Kidney (tissue), 13 donors: ENCODE measurements at regions not wholly inside any gene's neighbourhood (a gene's known extent, or its start where the extent isn't known, plus 50 kb on each side); places are given as distances from the start of the nearest gene placed in this dataset.

Experiments used
- DNase-seq, 5 donors: peaks; one replicate each; pipeline ENCODE4 v3.0.0-alpha.2; 2013 to 2020
- FAIRE-seq: peaks from 2 replicates; lab custom pipeline; 2012; peaks lifted over from hg19 to GRCh38; lab: Jason Lieb, UNC
- H3K27ac ChIP-seq, 2 donors: one replicate each; pipeline ENCODE4 v1.7.0; 2013; ENCODE audit warnings: low read depth in 2 of 2, low read length in 2 of 2, inconsistent platforms in 1 of 2
- H3K27me3 ChIP-seq: one replicate; pipeline ENCODE4 v1.7.1; 2013; ENCODE audit warnings: low read length, inconsistent platforms; ENCODE audit not compliant: control insufficient read depth, insufficient read depth
- H3K36me3 ChIP-seq, 3 donors: one replicate each; pipeline versions ENCODE4 v1.7.0 to v1.7.1; 2013; ENCODE audit warnings: low read length in 3 of 3, control low read depth in 1 of 3, inconsistent platforms in 1 of 3; ENCODE audit not compliant: insufficient read depth in 3 of 3, control insufficient read depth in 2 of 3
- H3K4me1 ChIP-seq, 3 donors: one replicate each; pipeline versions ENCODE4 v1.7.0 to v1.7.1; 2013; ENCODE audit warnings: low read length in 3 of 3, inconsistent platforms in 1 of 3, low read depth in 1 of 3; ENCODE audit not compliant: control insufficient read depth in 2 of 3, insufficient read depth in 2 of 3
- H3K4me3 ChIP-seq, 3 donors: one replicate each; pipeline versions ENCODE4 v1.7.0 to v1.8.1; 2013; ENCODE audit warnings: low read length in 3 of 3, control low read depth in 1 of 3, inconsistent platforms in 1 of 3
- H3K9ac ChIP-seq, 3 donors: one replicate each; pipeline versions ENCODE4 v1.7.0 to v1.7.1; 2013; ENCODE audit warnings: low read length in 3 of 3, control low read depth in 1 of 3, inconsistent platforms in 1 of 3
- H3K9me3 ChIP-seq, 3 donors: one replicate each; pipeline versions ENCODE4 v1.7.0 to v1.7.1; 2013; ENCODE audit warnings: low read length in 3 of 3, control low read depth in 1 of 3, inconsistent platforms in 1 of 3; ENCODE audit not compliant: control insufficient read depth in 2 of 3, insufficient read depth in 1 of 3
- intact Hi-C: fragments of 100-400 bp; cut with DNase I; formaldehyde crosslinking; loops from one replicate; pipeline ENCODE4 v1.11.1; 2022
- TF ChIP-seq, protein P1 (sequence below): IDR thresholded peaks from 3 replicates; pipeline ENCODE4 v1.5.1; 2012; ENCODE audit warnings: mild to moderate bottlenecking, moderate library complexity, borderline replicate concordance; ENCODE audit not compliant: insufficient read depth; ENCODE audit errors: extremely low read depth
- donor health status: control.
- donor health status: control.
- donor health status: control.
- donor health status: control.
- donor health status: control.
- donor health status: DM: yes; HTN: yes; CAD: no.
- donor health status: Normal renal cell carcinoma (clear cell type).

DNA sequence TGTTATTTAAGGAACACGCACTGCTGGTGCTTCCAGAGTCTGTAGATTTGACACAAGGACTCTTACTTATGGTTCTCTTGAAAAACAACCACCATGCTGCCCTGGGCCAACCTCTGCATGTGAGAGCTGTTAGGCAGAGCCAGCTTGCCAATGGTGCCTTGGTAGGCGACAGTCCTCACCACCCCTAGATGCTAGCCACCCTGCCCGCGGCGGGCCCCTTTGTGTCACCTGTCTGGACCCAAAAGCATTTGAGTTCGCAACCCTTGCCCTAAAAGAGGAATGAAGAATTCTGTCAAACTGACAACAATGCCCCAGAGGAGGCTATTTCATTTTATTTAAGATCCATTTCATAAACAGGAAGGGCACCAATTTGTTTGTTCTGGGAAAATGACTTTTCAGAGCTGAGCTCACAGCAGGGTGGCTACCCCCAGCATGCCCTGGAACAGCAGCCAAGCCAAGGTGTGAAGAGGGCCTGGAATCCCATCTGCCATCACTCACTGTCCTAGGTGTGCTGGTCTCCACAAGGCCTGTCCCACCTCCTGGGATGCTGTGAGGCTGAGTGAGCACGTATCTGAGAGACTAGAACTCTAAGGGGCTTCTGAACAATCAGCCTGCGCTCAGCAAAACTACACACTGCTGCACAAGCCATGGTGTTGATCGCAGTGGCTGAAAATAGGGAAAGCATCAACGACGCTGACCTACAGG, 63.8 kb upstream of the FZD10 start:
- H3K9me3 ChIP-seq = peaks cover 0 to 11% (median 0%) of the 10 kb centered on the region in 3 donors
- no peaks in the 10 kb centered on the region for H3K27me3 ChIP-seq
- H3K4me1 ChIP-seq = no peaks in the 10 kb centered on the region
- no peak for FAIRE-seq
- no peak for DNase-seq
- H3K9ac ChIP-seq = no peak overlapping the region
- H3K4me3 ChIP-seq = no peak overlapping the region
- H3K27ac ChIP-seq = no peak overlapping the region
- TF ChIP-seq, protein P1, sequence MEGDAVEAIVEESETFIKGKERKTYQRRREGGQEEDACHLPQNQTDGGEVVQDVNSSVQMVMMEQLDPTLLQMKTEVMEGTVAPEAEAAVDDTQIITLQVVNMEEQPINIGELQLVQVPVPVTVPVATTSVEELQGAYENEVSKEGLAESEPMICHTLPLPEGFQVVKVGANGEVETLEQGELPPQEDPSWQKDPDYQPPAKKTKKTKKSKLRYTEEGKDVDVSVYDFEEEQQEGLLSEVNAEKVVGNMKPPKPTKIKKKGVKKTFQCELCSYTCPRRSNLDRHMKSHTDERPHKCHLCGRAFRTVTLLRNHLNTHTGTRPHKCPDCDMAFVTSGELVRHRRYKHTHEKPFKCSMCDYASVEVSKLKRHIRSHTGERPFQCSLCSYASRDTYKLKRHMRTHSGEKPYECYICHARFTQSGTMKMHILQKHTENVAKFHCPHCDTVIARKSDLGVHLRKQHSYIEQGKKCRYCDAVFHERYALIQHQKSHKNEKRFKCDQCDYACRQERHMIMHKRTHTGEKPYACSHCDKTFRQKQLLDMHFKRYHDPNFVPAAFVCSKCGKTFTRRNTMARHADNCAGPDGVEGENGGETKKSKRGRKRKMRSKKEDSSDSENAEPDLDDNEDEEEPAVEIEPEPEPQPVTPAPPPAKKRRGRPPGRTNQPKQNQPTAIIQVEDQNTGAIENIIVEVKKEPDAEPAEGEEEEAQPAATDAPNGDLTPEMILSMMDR = no peak
- intact Hi-C loops = no loop called here
- H3K36me3 ChIP-seq = no peaks in the 10 kb centered on the region

DNA sequence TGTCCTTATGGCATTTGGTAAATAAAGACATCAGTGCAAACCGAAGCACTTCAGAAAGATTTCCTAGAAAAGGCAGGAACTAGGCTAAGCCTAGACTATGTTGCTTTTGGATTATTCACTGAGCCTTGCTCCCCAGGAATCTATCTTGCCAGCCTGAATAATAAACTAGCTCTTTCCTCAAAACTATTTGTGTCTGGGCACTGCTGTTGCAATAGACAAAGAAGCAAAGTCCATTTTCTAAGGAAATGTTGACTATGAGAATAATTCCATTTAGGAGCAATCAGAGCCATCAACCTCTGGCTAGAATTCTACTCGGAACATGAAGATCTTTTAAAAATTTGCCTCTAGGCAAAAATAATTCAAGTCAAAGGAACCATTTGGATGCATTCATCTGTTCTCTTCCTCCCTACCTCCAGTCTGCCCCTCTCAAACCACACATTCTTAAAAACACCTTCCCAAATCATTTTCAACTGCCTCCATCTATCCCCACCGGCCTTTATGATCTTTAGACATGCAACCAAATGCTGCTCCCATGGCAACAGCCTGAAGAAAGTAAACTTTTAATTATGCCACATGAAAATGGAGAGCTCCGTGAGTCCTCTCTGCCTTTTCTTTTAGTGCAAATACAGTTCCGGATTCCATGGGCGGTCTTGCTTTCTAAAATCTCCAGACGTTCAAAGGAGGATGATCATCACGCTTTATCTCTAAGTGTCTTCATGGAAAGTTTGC, 61.5 kb upstream of the FZD10 start:
- Histone ChIP-seq H3K9ac (no peak overlapping the region), H3K4me3 (no peak overlapping the region), H3K27ac (no peak overlapping the region), H3K36me3 (no peaks in the 10 kb centered on the region), H3K27me3 (no peaks in the 10 kb centered on the region), H3K9me3 (peaks cover 0 to 11% (median 0%) of the 10 kb centered on the region in 3 donors), H3K4me1 (peaks cover 0 to 4% (median 0%) of the 10 kb centered on the region in 3 donors)
- intact Hi-C loops = no loop called here
- TF ChIP-seq, protein P1 = no peak
- FAIRE-seq (no peak), DNase-seq (no peak)

DNA sequence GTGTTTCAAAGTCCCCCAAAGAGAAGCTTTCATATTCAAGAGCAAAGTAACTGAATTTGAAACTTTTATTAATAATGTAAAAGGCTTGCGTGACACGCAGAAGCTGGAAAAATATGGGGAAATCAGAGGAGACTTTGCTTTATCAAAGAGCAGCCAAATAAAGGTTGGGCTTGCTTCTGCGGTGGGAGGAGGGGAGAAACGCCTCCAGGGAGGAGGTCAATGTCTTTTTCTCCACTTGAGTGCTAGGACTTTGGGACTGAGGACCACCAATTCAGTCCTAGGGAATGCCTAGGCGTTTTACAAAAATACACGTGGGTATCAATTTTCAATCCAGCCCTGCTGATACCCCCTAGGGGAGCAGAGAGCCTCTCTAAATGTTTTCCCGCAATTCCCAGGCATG, 60.9 kb upstream of the FZD10 start:
- no peak for FAIRE-seq
- H3K27ac ChIP-seq = no peak overlapping the region
- H3K27me3 ChIP-seq = no peaks in the 10 kb centered on the region

More for the DNA sequence above, 60.9 kb upstream of the FZD10 start:
- peaks cover 0 to 11% (median 0%) of the 10 kb centered on the region in 3 donors for H3K9me3 ChIP-seq
- H3K36me3 ChIP-seq = no peaks in the 10 kb centered on the region
- H3K9ac ChIP-seq = no peak overlapping the region
- H3K4me3 ChIP-seq = no peak overlapping the region
- DNase-seq = no peak
- peaks cover 0 to 4% (median 0%) of the 10 kb centered on the region in 3 donors for H3K4me1 ChIP-seq
- intact Hi-C loops = no loop called here
- TF ChIP-seq, protein P1 = no peak
